ENCODE measurements at regions not wholly inside any gene's neighbourhood (a gene's known extent, or its start where the extent isn't known, plus 50 kb on each side); places are given as distances from the start of the nearest gene placed in this dataset.

DNA sequence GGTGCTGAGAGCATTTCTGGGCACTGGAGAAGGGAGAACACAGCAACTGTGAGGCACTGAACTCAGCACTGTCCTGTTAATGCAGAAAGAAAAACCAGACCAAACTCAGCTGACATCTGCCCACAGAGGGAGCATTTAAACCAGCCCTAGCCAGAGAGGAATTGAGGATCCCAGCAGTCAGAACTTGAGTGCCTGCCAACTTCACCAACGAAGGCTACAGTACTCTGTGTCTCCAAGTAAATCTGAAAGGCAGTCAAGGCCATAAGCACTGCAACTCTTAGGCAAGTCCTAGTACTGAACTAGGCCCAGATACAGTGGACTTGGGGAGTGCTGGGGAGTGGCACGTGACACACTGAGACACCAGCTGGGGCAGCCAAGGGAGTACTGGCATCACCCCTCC lies 176.2 kb upstream of the ZC3H15 start:
- TF ChIP-seq, protein P1, sequence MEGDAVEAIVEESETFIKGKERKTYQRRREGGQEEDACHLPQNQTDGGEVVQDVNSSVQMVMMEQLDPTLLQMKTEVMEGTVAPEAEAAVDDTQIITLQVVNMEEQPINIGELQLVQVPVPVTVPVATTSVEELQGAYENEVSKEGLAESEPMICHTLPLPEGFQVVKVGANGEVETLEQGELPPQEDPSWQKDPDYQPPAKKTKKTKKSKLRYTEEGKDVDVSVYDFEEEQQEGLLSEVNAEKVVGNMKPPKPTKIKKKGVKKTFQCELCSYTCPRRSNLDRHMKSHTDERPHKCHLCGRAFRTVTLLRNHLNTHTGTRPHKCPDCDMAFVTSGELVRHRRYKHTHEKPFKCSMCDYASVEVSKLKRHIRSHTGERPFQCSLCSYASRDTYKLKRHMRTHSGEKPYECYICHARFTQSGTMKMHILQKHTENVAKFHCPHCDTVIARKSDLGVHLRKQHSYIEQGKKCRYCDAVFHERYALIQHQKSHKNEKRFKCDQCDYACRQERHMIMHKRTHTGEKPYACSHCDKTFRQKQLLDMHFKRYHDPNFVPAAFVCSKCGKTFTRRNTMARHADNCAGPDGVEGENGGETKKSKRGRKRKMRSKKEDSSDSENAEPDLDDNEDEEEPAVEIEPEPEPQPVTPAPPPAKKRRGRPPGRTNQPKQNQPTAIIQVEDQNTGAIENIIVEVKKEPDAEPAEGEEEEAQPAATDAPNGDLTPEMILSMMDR (IDR thresholded peaks at IDR 0.05), result no peak
- TF ChIP-seq POLR2A (IDR thresholded peaks at IDR 0.05), result no peak

Data from esophagus squamous epithelium (tissue), 4 donors.